Spleen (tissue), 11 donors: ENCODE measurements at regions not wholly inside any gene's neighbourhood (a gene's known extent, or its start where the extent isn't known, plus 50 kb on each side); places are given as distances from the start of the nearest gene placed in this dataset.

ENCODE experiments used
- DNase-seq: peaks from one replicate; pipeline ENCODE4 v3.0.0-alpha.2; 2020
- H3K27ac ChIP-seq, 8 donors: fragments of 200-600 bp; sonication (generic) in 7 of 8; 1 replicate in 4 of 8; 2 replicates in 4 of 8; pipeline versions ENCODE4 v1.5.0 to v1.8.0; 2016 to 2021; ENCODE audit warnings: inconsistent platforms in 4 of 8, mild to moderate bottlenecking in 4 of 8, moderate library complexity in 1 of 8
- H3K27me3 ChIP-seq, 7 donors: fragments of 200-600 bp; sonication (generic) in 6 of 7; replicated peaks in 1 of 7; 1 replicate in 4 of 7; 2 replicates in 3 of 7; pipeline versions ENCODE4 v1.5.0 to v1.8.0; 2016 to 2021; ENCODE audit warnings: inconsistent platforms in 3 of 7, mild to moderate bottlenecking in 1 of 7
- H3K36me3 ChIP-seq, 6 donors: fragments of 200-600 bp; sonication (generic) in 5 of 6; 1 replicate in 4 of 6; 2 replicates in 2 of 6; pipeline versions ENCODE4 v1.5.0 to v1.8.0; 2016 to 2021; ENCODE audit warnings: inconsistent platforms in 2 of 6
- H3K4me1 ChIP-seq, 6 donors: fragments of 200-600 bp; sonication (generic) in 5 of 6; 1 replicate in 3 of 6; 2 replicates in 3 of 6; pipeline versions ENCODE4 v1.5.0 to v1.8.0; 2016 to 2021; ENCODE audit warnings: inconsistent platforms in 3 of 6
- H3K4me3 ChIP-seq, 8 donors: fragments of 200-600 bp; sonication (generic) in 7 of 8; 1 replicate in 4 of 8; 2 replicates in 4 of 8; pipeline versions ENCODE4 v1.5.0 to v1.8.0; 2016 to 2021; ENCODE audit warnings: inconsistent platforms in 4 of 8, mild to moderate bottlenecking in 4 of 8, moderate library complexity in 2 of 8
- H3K9me3 ChIP-seq, 8 donors: fragments of 200-600 bp; sonication (generic) in 7 of 8; 1 replicate in 4 of 8; 2 replicates in 4 of 8; pipeline versions ENCODE4 v1.5.0 to v1.8.0; 2016 to 2021; ENCODE audit warnings: inconsistent platforms in 4 of 8
- CTCF ChIP-seq, 11 experiments: fragments of 200-600 bp in 7 of 11; fragments of 450-650 bp in 4 of 11; sonication (generic) in 4 of 11; IDR thresholded peaks in 8 of 11; conservative IDR thresholded peaks in 3 of 11; 1 replicate in 7 of 11; 2 replicates in 4 of 11; pipeline versions ENCODE4 v1.4.0 to v1.8.0; 2016 to 2021; ENCODE audit warnings: antibody characterized with exemption in 11 of 11, inconsistent platforms in 4 of 11, mild to moderate bottlenecking in 1 of 11
- POLR2A ChIP-seq, 3 donors: fragments of 450-650 bp; IDR thresholded peaks; one replicate each; pipeline ENCODE4 v1.5.1; 2017; ENCODE audit warnings: antibody characterized with exemption in 3 of 3, mild to moderate bottlenecking in 1 of 3
- POLR2AphosphoS5 ChIP-seq, 3 donors: sonication (generic); formaldehyde crosslinking; IDR thresholded peaks; one replicate each; pipeline ENCODE4 v1.5.1; 2017; ENCODE audit warnings: antibody characterized with exemption in 3 of 3
- WGBS, 5 donors: extraction: QIAGEN DNeasy Blood & Tissue Kit in 3 of 5; methylation state at CpG; one replicate each; pipeline versions ENCODE4 v1.1.5 to v1.1.7; 2013 to 2018; 5-methylcytosine and 5-hydroxymethylcytosine counted together
- intact Hi-C: fragments of 100-400 bp; cut with DNase I; formaldehyde crosslinking; loops from one replicate; pipeline ENCODE4 v1.15.0; 2023; ENCODE audit warnings: low total_unique reads
- donor health status: healthy with polysubstance abuse.
- donor health status: DM: no; HTN: no; CAD: no; lungs with moderate emphysema.
- donor health status: DM: no; HTN: no; CAD: no.
- donor health status: Bipolar disorder and iron deficiency.
- donor health status: healthy.
- donor health status: DM: no; HTN: no; CAD: no.
- donor health status: DM: yes; HTN: yes; CAD: no.

- intact Hi-C loops = no loop called here
- no peak overlapping the region for H3K4me3 ChIP-seq
- 91 to 100% (median 97%) methylated on average over 1 of the region's 1 CpG for WGBS, 5 donors
- H3K27ac ChIP-seq = no peak overlapping the region
- H3K27me3 ChIP-seq = no peaks in the 10 kb centered on the region
- no peaks in the 10 kb centered on the region for H3K4me1 ChIP-seq
- no peaks in the 10 kb centered on the region for H3K9me3 ChIP-seq
- no peaks in the 10 kb centered on the region for H3K36me3 ChIP-seq
- no peak for DNase-seq
- no peak for TF ChIP-seq POLR2AphosphoS5 (IDR thresholded peaks at IDR 0.05)
- TF ChIP-seq POLR2A (IDR thresholded peaks at IDR 0.05) = no peak
- no peak for TF ChIP-seq CTCF (IDR thresholded peaks at IDR 0.05 in 8 of 11, conservative IDR thresholded peaks at IDR 0.05 in 3 of 11)
Measured at GRCh38 chr21:28801906-28802305, 190.8 kb downstream of the LTN1 start.

DNA sequence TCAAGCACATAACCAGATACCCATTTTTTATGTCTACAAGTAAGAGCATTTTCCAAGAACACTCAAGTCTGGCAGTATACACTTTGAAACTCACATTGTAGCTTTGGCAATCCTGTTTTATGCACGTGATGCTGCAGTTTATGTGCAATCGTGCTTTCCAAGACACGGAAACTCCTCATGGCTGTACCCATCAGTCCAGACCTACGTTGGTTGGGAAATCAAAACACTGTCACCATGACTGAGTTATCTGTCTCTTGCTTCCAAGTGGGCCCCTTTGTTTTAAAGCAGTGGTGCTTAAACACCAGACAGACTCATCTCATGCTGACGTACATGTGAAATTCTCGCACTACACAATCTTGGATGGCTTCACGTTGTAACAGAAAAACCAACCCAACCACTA is 192.8 kb downstream of the LTN1 start:
- no peaks in the 10 kb centered on the region for H3K27me3 ChIP-seq
- no peaks in the 10 kb centered on the region for H3K36me3 ChIP-seq
- H3K4me3 ChIP-seq = no peak overlapping the region
- intact Hi-C loops = no loop called here
- DNase-seq = no peak
- no peak overlapping the region for H3K27ac ChIP-seq
- H3K9me3 ChIP-seq = no peaks in the 10 kb centered on the region
- WGBS, 5 donors = 90 to 95% (median 92%) methylated on average over 7 of the region's 7 CpGs
- TF ChIP-seq POLR2A (IDR thresholded peaks at IDR 0.05) = no peak
- TF ChIP-seq POLR2AphosphoS5 (IDR thresholded peaks at IDR 0.05) = no peak
- no peak for TF ChIP-seq CTCF (IDR thresholded peaks at IDR 0.05 in 8 of 11, conservative IDR thresholded peaks at IDR 0.05 in 3 of 11)
- no peaks in the 10 kb centered on the region for H3K4me1 ChIP-seq

- intact Hi-C loops = no loop called here
Measured at GRCh38 chr21:28798798-28799197, 193.9 kb downstream of the LTN1 start.

DNA sequence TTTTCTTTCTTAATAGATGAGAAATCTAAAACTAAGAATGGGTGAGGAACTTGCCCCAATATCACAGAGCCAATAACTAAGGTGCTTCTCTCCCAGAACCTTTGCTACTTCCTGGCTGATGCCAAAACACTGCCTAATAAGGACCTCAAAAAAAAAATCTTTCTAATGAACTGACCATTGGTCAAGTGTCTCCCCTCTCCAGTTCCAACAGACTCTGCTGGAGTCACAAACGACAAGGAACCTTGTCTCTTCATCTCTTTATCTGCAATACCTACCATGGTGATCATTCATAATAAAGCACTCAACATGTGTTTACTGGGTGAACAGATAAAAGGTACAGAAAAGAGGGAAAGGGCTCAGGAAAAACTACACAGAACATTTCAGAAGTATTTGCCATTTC is 197.4 kb downstream of the LTN1 start:
- no peak overlapping the region for H3K4me3 ChIP-seq
- H3K27ac ChIP-seq = no peak overlapping the region
- TF ChIP-seq POLR2AphosphoS5 (IDR thresholded peaks at IDR 0.05) = no peak
- TF ChIP-seq POLR2A (IDR thresholded peaks at IDR 0.05) = no peak
- TF ChIP-seq CTCF (IDR thresholded peaks at IDR 0.05 in 8 of 11, conservative IDR thresholded peaks at IDR 0.05 in 3 of 11) = no peak
- intact Hi-C loops = no loop called here
- peaks cover 0 to 7% (median 0%) of the 10 kb centered on the region in 6 donors for H3K4me1 ChIP-seq
- H3K27me3 ChIP-seq = no peaks in the 10 kb centered on the region
- H3K36me3 ChIP-seq = no peaks in the 10 kb centered on the region
- DNase-seq = no peak
- WGBS, 5 donors = 47 to 80% (median 67%) methylated on average over 1 of the region's 1 CpG
- H3K9me3 ChIP-seq = no peaks in the 10 kb centered on the region

More at GRCh38 chr21:28798798-28799197, 193.9 kb downstream of the LTN1 start:
- Histone ChIP-seq H3K36me3 (no peaks in the 10 kb centered on the region), H3K4me3 (no peak overlapping the region), H3K27me3 (no peaks in the 10 kb centered on the region), H3K27ac (no peak overlapping the region), H3K4me1 (no peaks in the 10 kb centered on the region), H3K9me3 (no peaks in the 10 kb centered on the region)
- no peak for TF ChIP-seq POLR2A (IDR thresholded peaks at IDR 0.05)
- no peak for TF ChIP-seq POLR2AphosphoS5 (IDR thresholded peaks at IDR 0.05)
- TF ChIP-seq CTCF (IDR thresholded peaks at IDR 0.05 in 8 of 11, conservative IDR thresholded peaks at IDR 0.05 in 3 of 11) = no peak
- no peak for DNase-seq
- 54 to 85% (median 67%) methylated on average over 1 of the region's 1 CpG for WGBS, 5 donors
